SHP77 (cell line): ENCODE measurements at regions not wholly inside any gene's neighbourhood (a gene's known extent, or its start where the extent isn't known, plus 50 kb on each side); places are given as distances from the start of the nearest gene placed in this dataset.

Source experiments
- DNase-seq, 2 experiments: peaks; one replicate each; lab custom pipeline; 2025; lab: John Stamatoyannopoulos, UW

GRCh38 chr3:146308682-146309081, 57.8 kb upstream of the PLSCR4 start:
- no peak for DNase-seq

GRCh38 chr3:146308222-146308621, 57.3 kb upstream of the PLSCR4 start:
- DNase-seq = no peak

- DNase-seq = no peak
These were observed 56.5 kb upstream of the PLSCR4 start for GRCh38 chr3:146307456-146307725.

GRCh38 chr3:146306656-146307455, 56.0 kb upstream of the PLSCR4 start:
- DNase-seq = no peak

- DNase-seq = no peak
These were observed 55.0 kb upstream of the PLSCR4 start for GRCh38 chr3:146305808-146306423.

- DNase-seq = no peak
These were observed 49.9 kb upstream of the PLSCR4 start for GRCh38 chr3:146300768-146301167.
